ENCODE measurements at regions not wholly inside any gene's neighbourhood (a gene's known extent, or its start where the extent isn't known, plus 50 kb on each side); places are given as distances from the start of the nearest gene placed in this dataset.
"Not testable (repeated sequence)": the region's sequence is repeated elsewhere in the genome, so short reads cannot be mapped to it uniquely, and the experiment has no call there.

GRCh38 chr15:55126111-55126510 lies 70.6 kb downstream of the RSL24D1 start:
- no peak for DNase-seq (ENCODE audit: low read depth in 2 of 2)

DNA sequence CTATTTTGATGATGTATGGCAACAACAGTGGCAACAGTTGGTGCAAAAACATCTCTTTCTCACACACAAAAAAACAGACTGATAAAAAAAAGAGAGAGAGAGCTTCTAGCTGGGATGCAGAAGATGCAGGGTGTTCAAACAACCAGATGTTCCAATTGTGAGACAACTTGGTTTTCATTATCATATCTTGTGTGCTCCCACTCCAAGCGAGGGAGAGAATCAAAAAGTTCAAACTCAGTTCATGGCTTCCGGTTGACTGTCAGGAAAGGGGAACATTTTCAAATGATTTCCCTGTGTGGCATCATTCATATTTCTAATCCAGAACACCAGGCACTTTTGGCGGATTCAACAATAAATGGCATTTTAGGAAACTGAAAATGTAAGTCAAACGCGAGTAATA lies 72.1 kb downstream of the RSL24D1 start:
- DNase-seq (ENCODE audit: low read depth in 2 of 2), result no peak

DNA sequence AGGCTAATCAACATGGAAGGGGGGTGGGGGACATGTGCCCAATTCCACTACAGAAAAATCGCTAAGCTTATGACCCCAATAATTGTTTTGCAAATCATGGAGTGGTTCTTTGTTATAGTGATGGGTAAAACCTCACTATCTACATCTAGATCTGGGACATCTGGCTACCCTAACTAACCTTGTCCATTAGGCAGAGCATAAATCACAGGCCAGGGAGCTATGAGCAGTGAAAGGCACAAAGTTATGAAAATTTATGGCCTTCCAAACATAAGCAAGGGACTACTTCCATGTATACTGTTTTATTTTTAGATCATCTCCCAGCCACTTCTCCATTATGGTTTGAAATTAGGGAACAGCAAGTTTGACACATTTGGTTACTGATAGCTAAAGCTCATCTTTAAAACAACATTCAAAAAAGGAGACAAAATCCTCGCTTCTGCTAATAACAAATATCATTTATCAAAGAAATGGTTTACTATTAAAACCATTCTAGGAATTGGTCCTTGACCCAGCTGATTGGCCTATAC lies 78.3 kb downstream of the RSL24D1 start:
- DNase-seq (ENCODE audit: low read depth in 2 of 2), result no peak

- DNase-seq (ENCODE audit: low read depth in 2 of 2), result no peak
These were observed 80.1 kb downstream of the RSL24D1 start for GRCh38 chr15:55116636-55117035.

GRCh38 chr15:55113736-55114135 lies 83.0 kb downstream of the RSL24D1 start:
- no peak for DNase-seq (ENCODE audit: low read depth in 2 of 2)

DNA sequence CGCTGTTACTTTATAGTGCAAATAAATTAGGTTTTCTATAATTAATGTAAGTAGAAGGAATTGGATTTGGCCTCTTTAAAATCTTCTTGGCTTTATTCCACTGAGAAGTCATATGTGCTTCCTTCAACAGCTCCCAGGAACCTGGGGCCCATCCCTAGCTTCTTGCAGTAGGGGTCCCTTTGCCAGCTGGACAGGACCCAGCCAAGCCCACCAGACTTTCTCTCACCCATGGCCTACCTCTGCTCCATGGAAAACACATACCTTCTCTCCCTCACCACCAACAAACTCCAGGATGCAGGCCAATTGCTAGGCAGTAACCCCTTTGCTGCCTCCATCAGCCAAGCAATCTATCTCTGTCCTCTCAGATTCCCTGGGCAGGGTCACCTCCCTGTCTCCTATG lies 84.0 kb downstream of the RSL24D1 start:
- DNase-seq (ENCODE audit: low read depth in 2 of 2), result no peak

DNA sequence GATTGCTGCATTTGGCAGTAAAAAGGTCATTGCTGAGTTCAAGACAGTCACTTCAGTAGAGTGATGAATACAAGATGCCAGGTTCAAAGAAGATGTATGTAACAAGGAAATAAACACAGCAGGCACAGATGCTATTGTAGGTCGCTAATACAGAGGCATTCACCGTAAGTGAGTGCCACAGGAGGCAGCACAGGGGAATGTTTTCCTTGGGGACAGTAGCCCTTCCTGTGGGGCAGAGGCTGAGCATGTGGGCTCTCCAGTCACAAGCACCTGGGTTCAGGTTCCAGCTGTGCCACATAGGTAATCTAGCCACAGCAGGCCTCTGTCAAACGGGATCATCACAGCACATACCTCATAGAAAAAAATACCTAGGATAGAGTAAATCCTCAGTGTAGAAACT lies 86.3 kb downstream of the RSL24D1 start:
- no peak for DNase-seq (ENCODE audit: low read depth in 2 of 2)

GRCh38 chr15:55108858-55109518 lies 87.8 kb downstream of the RSL24D1 start:
- DNase-seq (ENCODE audit: low read depth in 2 of 2), result peak; percentile 29 to 56

DNA sequence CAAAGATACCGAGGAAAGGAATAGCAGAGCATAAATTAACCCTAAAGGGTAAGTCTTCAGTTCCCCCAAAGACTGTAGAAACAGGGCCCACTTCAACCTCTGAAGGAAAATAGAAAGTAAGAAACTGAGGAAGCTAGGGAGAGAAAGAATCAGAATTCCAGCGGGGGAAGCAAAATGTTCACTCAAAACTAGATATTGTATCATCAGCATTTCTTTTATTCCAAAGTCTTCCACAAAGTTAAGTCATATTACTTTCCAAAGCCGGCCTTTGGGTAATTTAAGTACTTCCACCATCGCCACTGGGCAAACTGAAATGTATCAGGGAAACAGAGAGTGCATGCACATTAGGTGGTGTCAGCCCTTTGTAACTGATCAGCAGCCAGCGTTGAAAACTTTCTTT lies 88.3 kb downstream of the RSL24D1 start:
- no peak for DNase-seq (ENCODE audit: low read depth in 2 of 2)

DNA sequence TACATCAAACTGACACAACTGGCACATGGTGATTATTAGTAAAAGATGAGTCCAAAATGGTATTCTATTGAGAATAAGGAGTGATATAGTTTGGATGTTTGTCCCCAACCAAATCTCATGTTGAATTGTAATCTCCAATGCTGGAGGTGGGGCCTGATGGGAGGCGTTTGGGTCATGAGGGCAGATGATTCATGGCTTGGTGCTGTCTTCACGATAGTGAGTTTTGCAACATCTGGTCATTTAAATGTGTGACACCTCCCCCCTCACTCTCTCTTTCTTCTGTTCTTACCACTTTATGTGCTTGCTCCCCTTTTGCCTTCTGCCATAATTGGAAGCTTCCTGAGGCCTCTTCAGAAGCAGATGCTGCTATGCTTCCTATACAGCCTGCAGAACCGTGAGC lies 90.6 kb downstream of the RSL24D1 start:
- no peak for DNase-seq (ENCODE audit: low read depth in 2 of 2)

DNA sequence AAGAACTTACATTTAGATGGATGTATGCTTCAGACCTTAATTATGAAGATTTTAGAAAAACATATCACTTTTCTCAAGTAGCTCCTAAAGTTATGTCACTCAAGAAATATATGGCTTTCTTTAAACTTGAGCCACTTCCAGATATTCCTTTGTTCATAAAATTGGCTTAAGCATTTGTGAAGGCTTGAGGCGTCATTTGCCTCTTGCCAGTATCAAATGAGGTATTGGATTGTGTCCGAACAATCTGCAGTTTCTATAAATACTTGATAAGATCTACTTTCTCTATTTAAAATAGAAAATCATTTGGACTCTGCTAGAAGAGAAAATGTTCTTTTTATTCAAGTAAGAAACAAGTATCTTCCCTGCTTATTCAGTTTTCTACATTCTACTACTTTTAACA lies 102.6 kb downstream of the RSL24D1 start:
- no peak for DNase-seq (ENCODE audit: low read depth in 2 of 2)

- DNase-seq (ENCODE audit: low read depth in 2 of 2), result no peak
These were observed 108.5 kb downstream of the RSL24D1 start for GRCh38 chr15:55088207-55088606.

DNA sequence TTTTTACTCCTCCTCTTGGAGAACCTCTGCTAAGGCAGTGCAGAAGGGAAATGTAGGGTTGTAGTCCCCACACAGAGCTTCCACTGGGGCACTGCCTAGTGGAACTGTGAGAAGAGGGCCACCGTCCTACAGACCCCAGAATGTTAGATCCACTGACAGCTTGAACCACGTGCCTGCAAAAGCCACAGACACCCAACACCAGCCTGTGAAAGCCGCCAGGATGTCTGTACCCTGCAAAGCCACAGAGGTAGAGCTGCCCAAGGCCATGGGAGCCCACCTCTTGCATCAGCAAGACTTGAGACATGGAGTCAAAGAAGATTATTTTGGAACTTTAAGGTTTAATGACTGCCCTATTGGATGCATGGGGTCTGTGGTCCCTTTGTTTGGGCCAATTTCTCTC lies 112.1 kb downstream of the RSL24D1 start:
- DNase-seq (ENCODE audit: low read depth in 2 of 2), result no peak

GRCh38 chr15:55084216-55084615 lies 112.5 kb downstream of the RSL24D1 start:
- no peak for DNase-seq (ENCODE audit: low read depth in 2 of 2)

GRCh38 chr15:55077052-55077451 lies 119.7 kb downstream of the RSL24D1 start:
- not testable (repeated sequence) for DNase-seq (ENCODE audit: low read depth in 2 of 2)

DNA sequence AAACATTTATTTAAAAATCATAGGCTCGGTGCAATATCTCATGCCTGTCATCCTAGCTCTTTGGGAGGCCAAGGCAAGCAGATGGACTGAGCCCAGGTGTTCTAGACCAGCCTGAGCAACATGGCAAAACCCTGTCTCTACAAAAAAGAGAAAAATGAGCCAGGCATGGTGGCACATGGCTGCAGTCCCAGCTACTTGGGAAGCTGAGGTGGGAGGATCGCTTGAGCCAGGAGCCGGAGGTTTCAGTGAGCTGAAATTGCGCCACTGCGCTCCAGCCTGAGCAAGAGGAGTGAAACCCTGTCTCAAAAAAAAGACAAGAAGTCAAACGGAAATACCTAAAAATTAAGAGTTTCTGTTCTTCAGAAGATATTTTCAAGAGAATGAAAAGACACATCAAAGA lies 122.3 kb downstream of the RSL24D1 start:
- DNase-seq (ENCODE audit: low read depth in 2 of 2), result no peak

DNA sequence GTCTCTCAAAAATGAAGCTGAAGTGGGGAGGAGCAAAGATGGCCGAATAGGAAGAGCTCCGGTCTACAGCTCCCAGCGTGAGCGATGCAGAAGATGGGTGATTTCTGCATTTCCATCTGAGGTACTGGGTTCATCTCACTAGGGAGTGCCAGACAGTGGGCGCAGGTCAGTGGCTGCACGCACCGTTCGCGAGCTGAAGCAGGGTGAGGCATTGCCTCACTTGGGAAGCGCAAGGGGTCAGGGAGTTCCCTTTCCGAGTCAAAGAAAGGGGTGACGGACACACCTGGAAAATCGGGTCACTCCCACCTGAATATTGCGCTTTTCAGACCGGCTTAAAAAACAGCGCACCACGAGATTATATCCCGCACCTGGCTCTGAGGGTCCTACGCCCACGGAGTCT lies 132.8 kb downstream of the RSL24D1 start:
- DNase-seq (ENCODE audit: low read depth in 2 of 2), result not testable (repeated sequence)

DNA sequence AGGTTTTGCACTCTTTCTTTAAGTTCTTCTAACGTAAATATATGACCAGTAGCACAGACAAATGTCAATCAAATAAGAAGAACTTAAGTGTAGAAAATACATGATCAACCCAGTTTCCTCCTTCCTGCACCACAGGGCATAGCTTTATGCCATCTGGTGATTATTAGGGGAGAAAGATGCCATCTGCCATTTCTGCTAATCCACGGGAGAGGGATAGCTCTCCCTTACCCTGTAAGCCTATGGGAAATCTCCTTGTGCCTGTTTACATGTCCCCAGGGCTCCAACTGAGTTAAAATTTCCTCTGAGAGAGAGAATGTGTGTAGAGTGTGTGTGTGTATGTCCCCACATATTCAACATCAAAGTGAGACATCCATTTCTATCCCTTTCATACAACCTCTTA lies 135.9 kb downstream of the RSL24D1 start:
- no peak for DNase-seq (ENCODE audit: low read depth in 2 of 2)

DNA sequence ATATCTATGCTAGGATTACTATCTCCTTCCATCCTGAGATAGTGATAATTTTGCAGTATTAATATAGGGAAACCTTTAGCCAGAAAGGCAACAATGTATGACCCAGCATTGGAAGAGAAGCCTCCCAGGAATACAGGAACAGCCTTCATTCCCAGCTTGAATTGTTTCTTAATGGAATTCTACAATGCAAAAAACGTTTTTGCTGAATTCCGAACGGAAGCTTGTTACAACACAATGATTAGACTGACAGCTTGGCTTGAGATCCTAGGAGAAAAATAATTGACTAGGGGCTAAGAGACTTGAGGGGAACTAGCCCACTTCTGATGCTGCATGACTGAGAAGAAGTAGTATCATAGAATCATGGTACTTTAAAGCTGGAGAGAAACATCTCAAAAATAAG lies 140.2 kb downstream of the RSL24D1 start:
- no peak for DNase-seq (ENCODE audit: low read depth in 2 of 2)

- no peak for DNase-seq (ENCODE audit: low read depth in 2 of 2)
These were observed 152.6 kb downstream of the RSL24D1 start for GRCh38 chr15:55044162-55044561.

GRCh38 chr15:55037071-55037470 lies 159.7 kb downstream of the RSL24D1 start:
- no peak for DNase-seq (ENCODE audit: low read depth in 2 of 2)

DNA sequence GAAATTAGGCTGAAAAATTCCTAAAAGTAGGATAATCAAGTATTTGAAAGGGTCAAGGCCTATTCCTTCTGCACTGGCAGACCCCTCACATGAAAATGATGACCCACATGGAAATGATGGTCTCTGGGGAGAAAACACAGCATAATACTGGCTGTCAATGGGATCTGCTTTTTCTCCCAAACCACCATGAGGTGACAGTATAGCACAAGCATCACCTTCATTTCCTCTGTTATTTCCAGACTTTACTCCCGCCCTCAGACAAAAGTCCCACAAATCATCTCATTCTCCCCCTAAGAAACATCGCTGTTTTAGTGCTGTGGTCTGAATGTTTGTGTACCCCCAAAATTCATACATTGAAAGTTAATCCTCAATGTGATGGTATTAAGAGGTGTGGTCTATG lies 161.0 kb downstream of the RSL24D1 start:
- DNase-seq (ENCODE audit: low read depth in 2 of 2), result no peak

DNA sequence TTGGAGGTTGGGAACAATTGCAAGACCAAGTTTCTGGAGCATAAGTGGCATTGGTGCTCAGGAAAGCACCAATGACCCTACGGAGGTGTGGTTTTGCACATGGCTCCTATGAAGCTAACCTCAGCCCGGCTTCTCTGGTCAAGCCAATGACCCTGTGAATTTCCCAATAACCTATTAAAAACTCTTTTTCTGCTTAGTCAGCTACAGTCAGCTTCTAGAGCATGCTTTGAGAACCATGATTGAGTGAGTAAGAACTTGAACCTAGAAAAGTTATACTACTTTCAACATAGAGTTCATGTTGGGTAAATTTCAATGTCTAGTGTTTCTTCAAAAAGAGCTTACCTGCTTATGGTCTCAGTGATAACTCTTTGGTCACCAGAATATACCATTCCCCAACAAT lies 163.2 kb downstream of the RSL24D1 start:
- no peak for DNase-seq (ENCODE audit: low read depth in 2 of 2)

GRCh38 chr15:55031727-55032126 lies 165.0 kb downstream of the RSL24D1 start:
- no peak for DNase-seq (ENCODE audit: low read depth in 2 of 2)

Measured in stimulated activated CD8-positive, alpha-beta memory T cell treated with anti-CD3 and anti-CD28 coated beads, Interleukin-2, amount 100 ng/mL, for 48 hours (primary cell).